ENCODE measurements at regions not wholly inside any gene's neighbourhood (a gene's known extent, or its start where the extent isn't known, plus 50 kb on each side); places are given as distances from the start of the nearest gene placed in this dataset.

GRCh38 chr11:29847219-29847618 is 169.6 kb downstream of the KCNA4 start:
- CTCF ChIA-PET, result no interaction called here
- Histone ChIP-seq H3K9me3 (ENCODE audit: control extremely low read depth in 1 of 3, control insufficient read depth in 2 of 3, insufficient read depth in 1 of 3, low read length in 2 of 3) (no peaks in the 10 kb centered on the region), H3K36me3 (replicated peaks in 1 of 2; ENCODE audit: control extremely low read depth in 1 of 2, control insufficient read depth in 1 of 2, extremely low read depth in 1 of 2, insufficient read depth in 2 of 2, low read length in 1 of 2) (no peaks in the 10 kb centered on the region), H3K9ac (ENCODE audit: low read length) (no peak overlapping the region), H4K20me1 (ENCODE audit: control insufficient read depth, insufficient read depth, low read length, poor library complexity, severe bottlenecking) (no peaks in the 10 kb centered on the region), H3K4me1 (ENCODE audit: control insufficient read depth in 2 of 2, insufficient read depth in 2 of 2, low read length in 2 of 2) (no peaks in the 10 kb centered on the region), H3K79me2 (ENCODE audit: control insufficient read depth, insufficient read depth, low read length) (no peaks in the 10 kb centered on the region), H3K27ac (ENCODE audit: low read length in 2 of 2) (no peak overlapping the region), H3K4me3 (ENCODE audit: control extremely low read depth in 1 of 5, extremely low read depth in 1 of 5, insufficient read depth in 1 of 5, low read depth in 2 of 5, low read length in 4 of 5) (no peak overlapping the region), H2AFZ (ENCODE audit: insufficient read depth, low read depth, low read length, poor library complexity, severe bottlenecking) (no peak overlapping the region), H3K27me3 (replicated peaks in 1 of 4; ENCODE audit: control extremely low read depth in 1 of 4, control insufficient read depth in 3 of 4, insufficient read depth in 4 of 4, low read length in 3 of 4) (no peaks in the 10 kb centered on the region), H3K4me2 (replicated peaks; ENCODE audit: low read depth, low read length, poor library complexity, severe bottlenecking) (no peak overlapping the region)
- TF ChIP-seq EZH2 (IDR thresholded peaks at IDR 0.05; ENCODE audit: borderline replicate concordance, insufficient read depth, low read depth, low read length, poor library complexity, severe bottlenecking) (no peak), CTCF (IDR thresholded peaks at IDR 0.05) (no peak)
- Mint-ChIP-seq H3K27ac (no peak overlapping the region), H3K27me3 (no peaks in the 10 kb centered on the region), H3K4me1 (no peaks in the 10 kb centered on the region), H3K4me3 (no peak overlapping the region), H3K9me3 (ENCODE audit: insufficient read depth) (no peaks in the 10 kb centered on the region)
- WGBS (ENCODE audit: insufficient coverage), result no CpG with 5 or more reads among the region's 1 CpG
- DNase-seq (no peak), ATAC-seq (ENCODE audit: low read depth) (no peak)
- intact Hi-C loops (cut with micrococcal nuclease), result no loop called here
- POLR2A ChIA-PET, result no interaction called here

DNA sequence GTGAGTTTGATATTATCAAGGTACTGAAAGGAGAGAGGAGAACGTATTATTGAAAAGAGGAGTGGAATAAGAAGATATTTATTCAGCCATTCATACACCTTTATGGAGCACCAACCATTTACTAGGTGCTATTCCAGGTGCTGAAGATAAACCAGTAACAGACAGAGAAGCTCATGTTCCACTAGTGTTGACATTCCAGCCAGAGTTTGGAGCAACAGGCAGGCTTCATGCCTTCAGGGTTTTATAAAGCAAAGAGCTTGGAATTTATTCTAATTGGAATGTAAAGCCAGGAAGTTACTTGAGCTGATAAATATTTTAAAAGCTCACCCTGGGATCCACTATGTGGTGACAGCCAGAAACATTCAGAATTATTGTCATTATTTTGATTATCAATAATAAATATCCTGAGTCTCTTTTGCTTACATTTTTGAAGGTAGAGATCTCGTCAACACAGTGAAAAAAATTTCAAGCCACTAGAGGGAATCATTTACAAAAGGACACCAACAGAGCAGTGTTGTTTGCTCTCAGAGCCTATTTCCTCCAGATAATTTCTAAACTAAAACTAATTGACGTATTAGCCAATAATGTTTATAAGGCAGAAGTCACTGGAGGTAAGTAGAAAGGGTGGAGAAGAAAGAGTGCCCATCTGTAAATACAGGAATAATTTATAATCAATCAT is 172.0 kb downstream of the KCNA4 start:
- no peak overlapping the region for H3K27ac ChIP-seq (ENCODE audit: low read length in 2 of 2)
- no peaks in the 10 kb centered on the region for H3K4me1 Mint-ChIP-seq
- H3K4me1 ChIP-seq (ENCODE audit: control insufficient read depth in 2 of 2, insufficient read depth in 2 of 2, low read length in 2 of 2), result no peaks in the 10 kb centered on the region
- ChIA-PET CTCF (no interaction called here), POLR2A (no interaction called here)
- no peaks in the 10 kb centered on the region for H3K27me3 ChIP-seq (replicated peaks in 1 of 4; ENCODE audit: control extremely low read depth in 1 of 4, control insufficient read depth in 3 of 4, insufficient read depth in 4 of 4, low read length in 3 of 4)
- ATAC-seq (ENCODE audit: low read depth) (no peak), DNase-seq (no peak)
- H3K27ac Mint-ChIP-seq, result no peak overlapping the region
- H3K4me3 ChIP-seq (ENCODE audit: control extremely low read depth in 1 of 5, extremely low read depth in 1 of 5, insufficient read depth in 1 of 5, low read depth in 2 of 5, low read length in 4 of 5), result no peak overlapping the region
- no peaks in the 10 kb centered on the region for H3K36me3 ChIP-seq (replicated peaks in 1 of 2; ENCODE audit: control extremely low read depth in 1 of 2, control insufficient read depth in 1 of 2, extremely low read depth in 1 of 2, insufficient read depth in 2 of 2, low read length in 1 of 2)
- TF ChIP-seq CTCF (IDR thresholded peaks at IDR 0.05) (no peak), EZH2 (IDR thresholded peaks at IDR 0.05; ENCODE audit: borderline replicate concordance, insufficient read depth, low read depth, low read length, poor library complexity, severe bottlenecking) (no peak)
- no CpG with 5 or more reads among the region's 3 CpGs for WGBS (ENCODE audit: insufficient coverage)
- H3K4me3 Mint-ChIP-seq, result no peak overlapping the region
- H3K9me3 ChIP-seq (ENCODE audit: control extremely low read depth in 1 of 3, control insufficient read depth in 2 of 3, insufficient read depth in 1 of 3, low read length in 2 of 3), result no peaks in the 10 kb centered on the region
- no peak overlapping the region for H3K9ac ChIP-seq (ENCODE audit: low read length)
- no peaks in the 10 kb centered on the region for H4K20me1 ChIP-seq (ENCODE audit: control insufficient read depth, insufficient read depth, low read length, poor library complexity, severe bottlenecking)
- no peaks in the 10 kb centered on the region for H3K27me3 Mint-ChIP-seq
- no peaks in the 10 kb centered on the region for H3K9me3 Mint-ChIP-seq (ENCODE audit: insufficient read depth)
- no peaks in the 10 kb centered on the region for H3K79me2 ChIP-seq (ENCODE audit: control insufficient read depth, insufficient read depth, low read length)
- no peak overlapping the region for H3K4me2 ChIP-seq (replicated peaks; ENCODE audit: low read depth, low read length, poor library complexity, severe bottlenecking)
- intact Hi-C loops (cut with micrococcal nuclease), result no loop called here
- H2AFZ ChIP-seq (ENCODE audit: insufficient read depth, low read depth, low read length, poor library complexity, severe bottlenecking), result no peak overlapping the region

Data from B cell (primary cell).